MCF 10A (cell line): ENCODE measurements at regions not wholly inside any gene's neighbourhood (a gene's known extent, or its start where the extent isn't known, plus 50 kb on each side); places are given as distances from the start of the nearest gene placed in this dataset.

Source experiments
- BruUV-seq: library from RNA; stranded (reverse); fragments of 400-500 nt; replicated peaks from 2 replicates; lab custom pipeline; 2021; lab: Mats Ljungman, UMichigan
- CTCF ChIA-PET: fragments of 300-600 bp; sonication (Branson Sonifier 250); formaldehyde crosslinking; extraction: SDS; loops from one replicate; lab custom pipeline; 2021; ENCODE audit warnings: antibody characterized with exemption, inconsistent platforms; lab: Yijun Ruan, JAX
- POLR2A ChIA-PET: fragments of 300-600, 350-650 bp; sonication (Branson Sonifier 250); formaldehyde crosslinking; extraction: SDS; loops from one replicate; lab custom pipeline; 2020; ENCODE audit warnings: antibody characterized with exemption, inconsistent platforms; lab: Yijun Ruan, JAX
- DNase-seq: peaks from one replicate; pipeline ENCODE4 v3.0.0-alpha.2; 2018; ENCODE audit not compliant: unreplicated experiment
- H3K27ac Mint-ChIP-seq: one replicate; pipeline ENCODE4 v1.8.0; 2022; ENCODE audit warnings: mild to moderate bottlenecking, low read depth, mixed read lengths; ENCODE audit not compliant: unreplicated experiment
- H3K27me3 Mint-ChIP-seq: one replicate; pipeline ENCODE4 v1.8.0; 2022; ENCODE audit warnings: mixed read lengths; ENCODE audit not compliant: insufficient read depth, unreplicated experiment
- H3K36me3 Mint-ChIP-seq: one replicate; pipeline ENCODE4 v1.8.0; 2022; ENCODE audit warnings: mild to moderate bottlenecking, moderate library complexity, mixed read lengths; ENCODE audit not compliant: insufficient read depth, unreplicated experiment
- H3K4me1 Mint-ChIP-seq: one replicate; pipeline ENCODE4 v1.8.0; 2022; ENCODE audit warnings: mixed read lengths; ENCODE audit not compliant: insufficient read depth, unreplicated experiment
- H3K4me3 Mint-ChIP-seq: one replicate; pipeline ENCODE4 v1.8.0; 2022; ENCODE audit warnings: mild to moderate bottlenecking, moderate library complexity, mixed read lengths; ENCODE audit not compliant: unreplicated experiment
- H3K9me3 Mint-ChIP-seq: one replicate; pipeline ENCODE4 v1.8.0; 2022; ENCODE audit warnings: mixed read lengths; ENCODE audit not compliant: unreplicated experiment
- intact Hi-C: fragments of 100-400 bp; cut with micrococcal nuclease; formaldehyde crosslinking; loops from 2 replicates; pipeline ENCODE4 v1.14.1; 2022
- TF ChIP-seq, protein P1 (sequence below): fragments of 200-600 bp; IDR thresholded peaks from one replicate; pipeline ENCODE4 v1.8.0; 2022; ENCODE audit warnings: antibody characterized with exemption, mild to moderate bottlenecking; ENCODE audit not compliant: unreplicated experiment

DNA sequence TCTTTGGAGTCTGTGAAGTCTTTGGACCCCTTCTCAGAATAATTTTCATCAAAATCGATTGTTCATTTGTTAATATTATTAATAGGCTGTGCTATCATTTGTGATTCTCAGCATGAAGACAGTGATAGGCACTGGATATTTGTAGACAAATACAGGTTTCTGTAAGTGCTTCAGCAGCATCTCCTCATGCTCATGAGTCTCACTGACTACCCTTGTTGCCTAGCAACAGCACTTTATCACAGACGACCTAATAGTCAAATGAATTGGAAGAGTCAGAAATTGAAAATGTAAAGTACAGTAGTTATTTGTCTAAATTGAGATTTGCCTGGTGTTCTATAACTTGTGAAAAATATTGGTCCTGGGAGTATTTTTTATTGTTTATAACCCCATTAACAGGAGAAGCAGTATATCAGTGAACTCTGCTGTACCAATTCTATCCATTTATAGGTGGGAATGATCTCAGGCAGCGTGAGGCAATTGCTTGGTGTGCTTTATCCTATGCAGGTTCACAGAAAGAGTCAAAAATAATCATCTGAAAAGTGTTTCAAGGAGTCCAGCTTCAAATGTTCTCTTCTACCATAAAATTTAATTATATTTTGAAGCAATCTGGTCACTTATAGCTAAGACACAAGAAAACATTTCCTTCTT is 684.6 kb downstream of the RFPL4B start:
- no TSS peak for BruUV-seq
- intact Hi-C loops = no loop called here

DNA sequence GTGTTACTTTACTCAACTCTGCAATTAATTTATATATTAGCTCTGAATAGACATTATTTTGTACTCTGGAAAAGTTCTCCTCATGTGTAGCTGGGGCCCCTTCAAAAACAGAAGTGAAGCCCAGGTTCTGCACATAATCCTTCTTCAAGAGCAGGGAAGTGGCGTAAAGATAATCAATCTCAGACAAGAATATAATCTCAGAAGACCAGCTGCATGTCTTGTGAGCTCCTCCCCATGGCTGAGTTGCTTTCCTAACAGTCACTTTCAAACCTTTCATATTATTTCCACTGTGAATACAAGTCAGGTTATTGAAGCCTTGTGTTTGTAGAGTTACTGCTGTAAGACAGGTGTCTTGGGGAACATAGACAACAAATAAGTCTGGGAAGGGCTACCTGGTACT is 691.9 kb downstream of the RFPL4B start:
- ChIA-PET CTCF (no interaction called here), POLR2A (no interaction called here)
- TF ChIP-seq, protein P1, sequence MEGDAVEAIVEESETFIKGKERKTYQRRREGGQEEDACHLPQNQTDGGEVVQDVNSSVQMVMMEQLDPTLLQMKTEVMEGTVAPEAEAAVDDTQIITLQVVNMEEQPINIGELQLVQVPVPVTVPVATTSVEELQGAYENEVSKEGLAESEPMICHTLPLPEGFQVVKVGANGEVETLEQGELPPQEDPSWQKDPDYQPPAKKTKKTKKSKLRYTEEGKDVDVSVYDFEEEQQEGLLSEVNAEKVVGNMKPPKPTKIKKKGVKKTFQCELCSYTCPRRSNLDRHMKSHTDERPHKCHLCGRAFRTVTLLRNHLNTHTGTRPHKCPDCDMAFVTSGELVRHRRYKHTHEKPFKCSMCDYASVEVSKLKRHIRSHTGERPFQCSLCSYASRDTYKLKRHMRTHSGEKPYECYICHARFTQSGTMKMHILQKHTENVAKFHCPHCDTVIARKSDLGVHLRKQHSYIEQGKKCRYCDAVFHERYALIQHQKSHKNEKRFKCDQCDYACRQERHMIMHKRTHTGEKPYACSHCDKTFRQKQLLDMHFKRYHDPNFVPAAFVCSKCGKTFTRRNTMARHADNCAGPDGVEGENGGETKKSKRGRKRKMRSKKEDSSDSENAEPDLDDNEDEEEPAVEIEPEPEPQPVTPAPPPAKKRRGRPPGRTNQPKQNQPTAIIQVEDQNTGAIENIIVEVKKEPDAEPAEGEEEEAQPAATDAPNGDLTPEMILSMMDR = no peak
- Mint-ChIP-seq H3K36me3 (no peaks in the 10 kb centered on the region), H3K27ac (no peak overlapping the region), H3K27me3 (no peaks in the 10 kb centered on the region), H3K4me1 (no peaks in the 10 kb centered on the region), H3K9me3 (peaks cover 6% of the 10 kb centered on the region), H3K4me3 (no peak overlapping the region)
- no TSS peak for BruUV-seq
- DNase-seq = no peak
- intact Hi-C loops = no loop called here

More for the DNA sequence above, 684.6 kb downstream of the RFPL4B start:
- peaks cover 21% of the 10 kb centered on the region for H3K27me3 Mint-ChIP-seq
- no peak overlapping the region for H3K4me3 Mint-ChIP-seq
- no peak overlapping the region for H3K27ac Mint-ChIP-seq
- H3K4me1 Mint-ChIP-seq = no peaks in the 10 kb centered on the region
- POLR2A ChIA-PET = no interaction called here
- no peaks in the 10 kb centered on the region for H3K36me3 Mint-ChIP-seq
- CTCF ChIA-PET = no interaction called here
- DNase-seq = no peak
- TF ChIP-seq, protein P1 = no peak
- no peaks in the 10 kb centered on the region for H3K9me3 Mint-ChIP-seq

DNA sequence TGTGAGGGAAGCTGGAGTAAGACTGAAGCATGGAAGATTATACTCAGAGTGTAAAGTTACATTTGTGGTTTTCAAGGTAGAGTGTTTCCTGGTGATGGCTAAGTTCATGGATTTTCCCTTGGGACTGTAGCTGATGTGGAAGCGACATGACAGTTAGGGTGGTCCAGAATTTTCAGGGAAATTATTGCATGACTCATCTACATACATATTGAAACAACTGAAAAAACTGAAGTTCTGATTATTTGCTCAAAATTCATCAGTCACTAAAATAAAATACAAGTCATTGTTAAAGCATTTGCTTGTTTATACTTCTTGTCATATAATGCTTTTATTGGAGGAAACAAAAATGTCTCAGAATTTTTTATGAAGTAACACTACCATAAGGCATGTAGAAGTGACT is 700.0 kb downstream of the RFPL4B start:
- CTCF ChIA-PET = no interaction called here
- POLR2A ChIA-PET = no interaction called here
- Mint-ChIP-seq H3K4me3 (no peak overlapping the region), H3K9me3 (no peaks in the 10 kb centered on the region), H3K27me3 (no peaks in the 10 kb centered on the region), H3K27ac (no peak overlapping the region), H3K4me1 (peaks cover 7% of the 10 kb centered on the region), H3K36me3 (no peaks in the 10 kb centered on the region)
- TF ChIP-seq, protein P1 = no peak
- intact Hi-C loops = no loop called here
- DNase-seq = peak; percentile 4
- BruUV-seq = no TSS peak

DNA sequence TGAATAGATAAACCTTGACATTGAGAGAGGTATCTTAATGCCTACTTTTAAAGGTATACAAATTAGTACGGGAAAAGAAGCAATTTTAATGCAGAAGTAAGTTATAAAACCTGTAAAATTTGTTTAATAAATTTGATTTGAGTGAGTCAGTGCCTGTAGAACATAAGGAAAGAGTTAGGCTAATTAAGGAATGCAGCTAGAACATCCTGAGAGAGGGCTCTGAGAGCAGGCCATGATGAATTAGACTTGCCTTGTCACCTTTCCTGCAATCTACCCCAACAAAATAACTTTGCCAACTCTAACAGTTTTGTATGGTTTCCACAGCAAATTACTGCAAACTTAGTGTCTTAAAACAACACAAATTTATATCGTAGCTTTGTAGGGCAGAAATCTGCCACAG is 700.8 kb downstream of the RFPL4B start:
- no peak for DNase-seq
- Mint-ChIP-seq H3K4me1 (peaks cover 7% of the 10 kb centered on the region), H3K27me3 (no peaks in the 10 kb centered on the region), H3K27ac (no peak overlapping the region), H3K36me3 (no peaks in the 10 kb centered on the region), H3K4me3 (no peak overlapping the region), H3K9me3 (no peaks in the 10 kb centered on the region)
- TF ChIP-seq, protein P1 = no peak
- BruUV-seq = no TSS peak
- ChIA-PET POLR2A (no interaction called here), CTCF (no interaction called here)
- intact Hi-C loops = no loop called here
